HG03060 (cell line): ENCODE measurements at regions not wholly inside any gene's neighbourhood (a gene's known extent, or its start where the extent isn't known, plus 50 kb on each side); places are given as distances from the start of the nearest gene placed in this dataset.
"Not testable (repeated sequence)": the region's sequence is repeated elsewhere in the genome, so short reads cannot be mapped to it uniquely, and the experiment has no call there.

Experiments
- ATAC-seq: cut with Tn5 transposase; IDR thresholded peaks from one replicate; pipeline ENCODE4 v1.9.1; 2021; ENCODE audit warnings: low read depth, moderate number of reproducible peaks; ENCODE audit not compliant: unreplicated experiment

- ATAC-seq, result no peak
These were observed 407.9 kb upstream of the AADAT start for GRCh38 chr4:170497689-170498088.

- no peak for ATAC-seq
These were observed 407.4 kb upstream of the AADAT start for GRCh38 chr4:170497112-170497511.

DNA sequence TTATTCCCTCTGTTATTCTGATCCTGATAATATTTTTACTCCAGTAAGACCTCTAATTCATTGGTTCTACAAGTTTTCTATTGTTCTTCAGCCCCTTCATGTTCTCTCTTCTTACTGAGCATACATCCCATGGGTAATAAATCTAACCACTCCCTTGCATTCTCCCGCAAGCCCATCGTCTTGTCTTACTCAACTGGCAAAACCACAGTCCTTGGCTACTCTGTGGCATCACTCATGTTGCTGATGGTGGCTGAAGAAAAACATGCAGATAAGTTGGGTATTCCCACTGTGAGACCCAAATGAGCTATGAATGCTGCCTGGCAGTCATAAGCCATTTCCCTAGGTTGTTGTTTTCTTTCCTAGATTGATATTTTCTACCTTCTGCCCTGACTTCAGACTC lies 402.2 kb upstream of the AADAT start:
- ATAC-seq, result no peak

GRCh38 chr4:170476351-170476750 lies 386.6 kb upstream of the AADAT start:
- no peak for ATAC-seq

- ATAC-seq, result no peak
These were observed 375.7 kb upstream of the AADAT start for GRCh38 chr4:170465429-170465828.

DNA sequence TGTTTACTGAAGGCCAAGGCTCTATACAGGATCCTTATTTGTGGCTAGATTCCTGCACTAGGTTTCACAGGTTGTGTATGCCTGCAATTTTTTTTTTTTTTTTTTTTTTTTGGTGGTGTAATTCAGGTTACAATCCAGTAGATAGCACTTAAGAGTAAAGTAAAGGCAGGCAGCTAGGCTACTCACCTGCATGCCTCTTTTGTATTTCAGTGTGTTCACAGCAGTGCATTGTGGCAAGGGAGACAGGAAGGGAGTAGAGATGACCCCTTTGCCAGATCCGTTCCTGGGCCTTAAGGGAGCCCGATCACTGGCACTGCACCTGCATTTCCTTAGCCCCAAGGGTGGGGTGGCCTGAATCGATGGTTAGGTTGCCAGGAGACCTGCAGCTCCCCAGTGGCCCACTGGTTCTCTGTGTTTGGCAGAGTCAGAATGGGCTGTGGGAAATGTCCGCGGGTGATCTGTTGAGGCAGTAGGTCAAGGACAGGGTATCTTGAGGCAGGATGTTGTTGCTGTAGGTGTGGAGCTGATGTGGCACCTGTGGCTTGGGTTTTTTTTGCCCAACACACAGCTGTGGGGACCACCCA lies 374.9 kb upstream of the AADAT start:
- no peak for ATAC-seq

GRCh38 chr4:170446782-170447181 lies 357.0 kb upstream of the AADAT start:
- ATAC-seq, result no peak

GRCh38 chr4:170441146-170441545 lies 351.4 kb upstream of the AADAT start:
- ATAC-seq, result not testable (repeated sequence)

- ATAC-seq, result no peak
These were observed 339.2 kb upstream of the AADAT start for GRCh38 chr4:170428929-170429328.

DNA sequence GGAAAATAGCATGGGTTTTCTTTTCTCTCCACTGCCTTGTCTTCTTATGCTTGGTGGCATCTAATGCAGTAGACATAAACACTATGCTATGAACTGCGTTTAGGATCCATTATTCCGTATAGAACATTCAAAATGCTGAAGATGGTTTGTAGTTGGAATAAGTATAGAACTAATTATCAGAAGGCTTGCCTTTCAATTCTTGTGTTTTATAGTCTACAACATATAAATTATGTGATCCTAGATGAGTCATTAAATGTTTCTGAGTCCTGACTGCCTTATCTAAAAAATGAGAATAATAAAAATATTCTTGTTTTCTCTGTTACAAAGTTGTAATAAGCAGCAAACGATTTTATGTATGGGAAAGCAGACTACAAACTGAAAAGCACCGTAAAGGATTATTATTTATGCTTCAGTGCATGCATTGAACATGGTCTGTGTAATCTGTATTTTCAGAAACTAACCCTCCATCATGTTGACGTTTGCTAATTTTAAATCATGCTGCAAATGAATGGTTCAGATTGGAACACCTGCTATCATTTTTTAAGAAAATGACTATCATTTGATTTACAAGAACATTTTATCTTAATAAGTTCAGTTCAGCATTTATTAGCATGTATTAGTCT lies 335.9 kb upstream of the AADAT start:
- no peak for ATAC-seq

DNA sequence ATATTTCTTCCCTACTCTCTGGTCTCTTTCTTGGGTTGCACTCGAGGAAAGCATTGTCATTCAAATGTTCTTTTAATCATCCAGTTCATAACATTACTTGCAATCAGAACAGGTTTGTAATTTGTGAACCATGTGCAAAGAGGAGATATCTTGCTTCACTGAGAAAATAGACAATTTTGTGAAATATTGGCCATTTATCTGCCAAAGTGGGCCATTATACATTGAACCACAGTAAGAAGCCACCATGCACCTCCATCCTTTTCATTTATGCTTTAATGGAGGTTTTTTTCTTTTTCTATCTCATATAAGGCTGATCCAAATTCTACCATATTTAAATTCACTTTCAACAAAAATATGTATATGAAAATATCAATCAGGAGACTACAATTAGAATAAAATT lies 335.3 kb upstream of the AADAT start:
- ATAC-seq, result no peak

GRCh38 chr4:170423137-170423536 lies 333.4 kb upstream of the AADAT start:
- ATAC-seq, result no peak

DNA sequence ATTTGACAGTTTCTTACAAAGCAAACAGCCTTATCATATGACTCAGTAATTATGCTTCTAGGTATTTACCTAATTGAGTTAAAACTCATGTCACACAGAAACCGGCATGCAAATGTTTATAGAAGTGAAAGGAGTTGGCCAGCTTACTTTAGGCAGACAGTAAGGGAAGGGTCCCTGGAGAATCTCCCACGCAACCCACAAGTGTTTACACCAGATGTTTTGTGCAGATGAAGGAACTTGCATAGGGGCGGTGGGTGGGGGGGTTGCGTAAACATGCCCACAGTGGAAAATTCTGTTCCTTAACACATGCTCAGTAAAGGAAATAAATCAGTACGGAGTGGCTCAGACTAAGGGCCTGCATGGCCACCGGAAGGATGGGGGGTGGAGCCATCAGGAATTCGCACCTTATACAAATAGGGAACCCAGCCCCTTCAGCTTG lies 330.5 kb upstream of the AADAT start:
- peak; percentile 77 for ATAC-seq

DNA sequence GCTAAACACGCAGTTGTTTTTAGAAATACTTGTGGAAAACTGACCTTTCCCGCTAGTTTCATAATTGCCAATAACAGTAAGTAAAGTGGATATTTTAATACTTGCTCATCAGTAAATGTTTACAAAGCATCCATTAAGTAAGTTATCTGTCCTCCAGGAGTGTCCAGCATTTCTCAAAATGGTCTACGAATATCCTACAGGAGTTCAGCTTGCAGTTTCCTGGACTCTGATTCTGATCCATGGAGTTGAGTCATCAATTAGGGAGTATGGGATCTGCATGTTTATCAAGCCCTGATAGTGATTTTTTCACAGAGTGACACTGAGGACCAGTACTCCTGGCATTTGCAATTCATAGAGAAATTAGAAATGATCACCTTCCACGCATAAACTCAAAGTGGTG lies 325.2 kb upstream of the AADAT start:
- no peak for ATAC-seq

DNA sequence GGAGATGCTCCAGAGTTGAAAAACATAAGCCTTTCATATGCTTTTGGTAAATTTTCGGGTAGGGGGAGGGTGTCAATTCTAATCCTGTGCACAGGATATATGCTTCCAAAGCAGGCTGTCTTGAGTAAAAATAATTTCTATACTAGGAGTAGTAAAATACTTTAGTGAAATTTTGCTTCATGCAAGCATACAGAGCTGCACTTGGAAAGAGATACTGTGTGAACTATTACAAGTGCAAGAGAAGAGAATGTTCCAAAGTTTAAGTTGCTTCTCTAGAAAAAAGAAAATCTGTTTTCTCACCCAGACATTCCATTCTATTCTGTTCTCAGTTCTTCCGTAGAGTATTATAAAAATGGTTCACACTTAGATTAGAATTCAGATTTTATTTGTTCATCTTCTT lies 324.6 kb upstream of the AADAT start:
- no peak for ATAC-seq

DNA sequence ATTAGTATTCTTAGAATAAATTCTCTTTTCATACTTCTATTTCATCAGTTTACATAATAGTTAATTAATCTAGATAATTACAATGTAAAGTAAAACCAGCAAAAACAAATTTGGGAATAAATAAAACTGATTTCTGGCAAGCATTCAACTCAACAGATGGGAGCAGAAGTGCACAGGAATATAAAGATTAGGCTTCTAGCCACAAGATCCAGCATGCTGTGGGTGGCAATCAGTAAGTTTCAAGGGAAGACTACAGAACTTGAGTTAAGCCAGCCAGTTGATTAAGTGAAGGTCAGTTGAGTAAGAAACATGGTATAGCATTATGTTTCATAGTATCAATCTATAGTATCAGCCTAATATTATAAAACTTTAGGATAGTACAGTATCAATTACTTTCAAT lies 324.2 kb upstream of the AADAT start:
- no peak for ATAC-seq

DNA sequence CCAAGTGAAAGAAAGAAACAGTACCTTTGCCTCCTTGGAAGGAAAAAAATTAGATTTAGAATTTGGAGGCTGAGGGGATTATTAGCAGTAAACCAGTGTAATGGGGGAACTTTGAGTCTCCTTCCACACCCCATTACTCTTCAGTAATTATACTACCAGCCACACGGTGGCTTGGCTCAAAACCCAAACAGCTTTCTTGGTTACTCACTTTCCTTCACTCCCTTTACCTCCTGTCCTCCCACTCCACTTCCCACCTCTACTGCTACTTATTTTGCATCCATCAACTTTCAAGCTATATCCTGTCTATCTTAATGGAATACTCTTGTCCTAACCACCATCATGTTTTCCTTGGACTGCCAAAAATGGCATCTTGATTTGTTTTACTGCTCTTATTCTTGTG lies 310.6 kb upstream of the AADAT start:
- no peak for ATAC-seq

GRCh38 chr4:170399581-170400293 lies 310.0 kb upstream of the AADAT start:
- ATAC-seq, result no peak

- no peak for ATAC-seq
These were observed 308.5 kb upstream of the AADAT start for GRCh38 chr4:170398218-170398617.

- ATAC-seq, result no peak
These were observed 306.0 kb upstream of the AADAT start for GRCh38 chr4:170395773-170396172.

GRCh38 chr4:170391066-170391740 lies 301.4 kb upstream of the AADAT start:
- no peak for ATAC-seq
